ENCODE measurements at regions not wholly inside any gene's neighbourhood (a gene's known extent, or its start where the extent isn't known, plus 50 kb on each side); places are given as distances from the start of the nearest gene placed in this dataset.
A peak's percentile ranks its signal among the peaks of the same experiment; 100 is the strongest.
"Not testable (repeated sequence)": the region's sequence is repeated elsewhere in the genome, so short reads cannot be mapped to it uniquely, and the experiment has no call there.

DNA sequence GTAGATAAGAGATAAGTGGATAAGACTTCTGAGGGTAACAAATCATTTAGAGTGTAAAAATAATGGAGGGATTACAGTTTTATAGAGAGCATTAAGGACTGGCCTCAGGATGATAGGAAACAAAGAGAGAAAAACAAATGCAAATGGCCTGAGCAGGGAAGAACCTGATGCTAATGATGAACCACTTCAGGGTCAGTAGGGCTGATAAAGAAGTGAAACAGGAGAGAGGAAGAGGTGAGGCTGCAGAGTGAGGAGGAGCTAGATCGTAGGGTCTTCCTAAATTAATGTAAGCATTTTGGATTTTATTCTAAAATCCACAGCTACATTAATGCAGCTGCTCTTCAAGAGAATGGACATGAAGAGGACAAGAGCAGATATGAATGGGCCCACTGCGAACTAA lies 698.0 kb upstream of the MEF2C start:
- in situ Hi-C loops (cut with MboI; ENCODE audit: low pct_unique_long_range_greater_than_20kb, low sequenced_read_pairs) = no loop called here
- DNase-seq = no peak

DNA sequence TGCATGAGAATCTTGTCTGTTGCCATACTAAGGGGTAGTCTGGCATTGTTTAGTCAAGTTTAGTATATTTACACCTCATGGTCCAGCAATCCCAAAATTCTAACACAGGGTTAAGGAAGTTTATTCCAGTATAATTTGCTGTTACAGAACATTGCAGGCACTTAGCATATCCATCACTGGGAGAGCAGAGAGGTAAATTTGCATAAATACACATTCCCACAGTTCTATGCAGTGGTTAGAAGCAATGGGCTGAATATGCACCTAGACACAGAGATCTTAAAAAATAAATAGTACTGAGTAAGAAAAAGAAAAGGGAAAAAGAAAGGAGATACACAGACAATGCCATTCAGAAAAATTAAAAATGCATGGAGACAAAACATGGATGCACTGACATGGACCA lies 692.3 kb upstream of the MEF2C start:
- DNase-seq = no peak
- in situ Hi-C loops (cut with MboI; ENCODE audit: low pct_unique_long_range_greater_than_20kb, low sequenced_read_pairs) = no loop called here

- in situ Hi-C loops (cut with MboI; ENCODE audit: low pct_unique_long_range_greater_than_20kb, low sequenced_read_pairs) = no loop called here
Measured at GRCh38 chr5:89573345-89573744, 690.4 kb upstream of the MEF2C start.

GRCh38 chr5:89572696-89573095 lies 689.7 kb upstream of the MEF2C start:
- DNase-seq = no peak
- in situ Hi-C loops (cut with MboI; ENCODE audit: low pct_unique_long_range_greater_than_20kb, low sequenced_read_pairs) = no loop called here

More at GRCh38 chr5:89573345-89573744, 690.4 kb upstream of the MEF2C start:
- DNase-seq = no peak

DNA sequence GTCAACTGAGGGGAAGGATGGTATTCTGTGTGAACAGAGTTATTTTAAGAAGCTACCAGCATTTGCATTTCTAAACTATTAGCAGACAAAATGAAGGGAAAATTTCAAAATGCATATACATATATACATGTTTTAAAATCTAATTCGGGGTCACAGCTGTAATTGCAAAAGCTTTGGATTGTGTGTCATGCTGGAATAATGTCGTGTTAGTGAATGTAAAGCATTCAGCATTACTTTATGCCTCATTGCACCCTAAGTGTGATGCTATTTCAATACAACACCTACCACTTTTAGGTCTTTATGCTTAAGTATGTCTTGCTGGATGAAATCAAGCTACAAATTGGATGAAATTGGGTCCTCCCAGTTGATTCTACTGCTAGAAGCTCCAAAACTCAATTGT lies 687.6 kb upstream of the MEF2C start:
- no peak for DNase-seq
- in situ Hi-C loops (cut with MboI; ENCODE audit: low pct_unique_long_range_greater_than_20kb, low sequenced_read_pairs) = no loop called here

- DNase-seq = no peak
- in situ Hi-C loops (cut with MboI; ENCODE audit: low pct_unique_long_range_greater_than_20kb, low sequenced_read_pairs) = no loop called here
Measured at GRCh38 chr5:89566340-89566739, 683.4 kb upstream of the MEF2C start.

DNA sequence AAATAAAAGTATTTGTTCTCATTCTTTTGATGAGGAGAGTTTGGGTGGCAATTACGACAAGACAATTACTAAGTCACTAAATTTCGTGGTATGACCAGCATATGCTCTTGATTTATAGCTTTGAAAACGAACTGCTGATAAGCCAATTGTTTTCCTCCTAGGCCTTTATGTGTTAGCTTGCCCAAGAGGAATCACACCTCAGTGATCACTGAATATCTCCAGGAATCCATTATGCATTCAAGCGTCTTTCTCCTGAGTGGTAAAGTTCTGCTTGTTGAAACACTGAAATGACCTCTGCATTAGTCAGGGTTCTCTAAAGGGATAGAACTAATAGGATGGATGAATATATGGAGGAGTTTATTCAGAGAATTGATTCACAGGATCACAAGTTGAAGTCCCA lies 677.7 kb upstream of the MEF2C start:
- DNase-seq = peak; percentile 38
- in situ Hi-C loops (cut with MboI; ENCODE audit: low pct_unique_long_range_greater_than_20kb, low sequenced_read_pairs) = no loop called here

- in situ Hi-C loops (cut with MboI; ENCODE audit: low pct_unique_long_range_greater_than_20kb, low sequenced_read_pairs) = no loop called here
- DNase-seq = no peak
Measured at GRCh38 chr5:89556215-89556913, 673.4 kb upstream of the MEF2C start.

DNA sequence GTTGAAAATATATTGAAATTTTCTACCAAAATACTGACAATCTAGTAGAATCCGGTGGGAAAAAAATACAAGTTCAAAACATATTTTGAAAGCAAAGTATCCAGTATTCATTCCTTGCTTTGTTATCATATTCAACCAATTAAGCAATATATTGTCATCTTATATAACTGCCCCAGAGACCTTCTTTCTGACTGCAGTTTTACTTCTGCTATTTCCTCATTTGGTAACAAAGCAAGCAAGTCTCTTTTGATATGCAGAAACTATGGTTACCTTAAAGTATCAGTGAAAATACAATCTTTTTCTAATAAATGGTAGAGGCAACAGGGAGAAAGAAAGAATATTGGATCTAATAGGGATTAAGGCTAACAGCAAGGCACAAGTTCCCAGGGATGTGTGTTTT lies 663.7 kb upstream of the MEF2C start:
- DNase-seq = no peak
- in situ Hi-C loops (cut with MboI; ENCODE audit: low pct_unique_long_range_greater_than_20kb, low sequenced_read_pairs) = no loop called here

GRCh38 chr5:89545626-89546025 lies 662.6 kb upstream of the MEF2C start:
- in situ Hi-C loops (cut with MboI; ENCODE audit: low pct_unique_long_range_greater_than_20kb, low sequenced_read_pairs) = no loop called here
- no peak for DNase-seq

DNA sequence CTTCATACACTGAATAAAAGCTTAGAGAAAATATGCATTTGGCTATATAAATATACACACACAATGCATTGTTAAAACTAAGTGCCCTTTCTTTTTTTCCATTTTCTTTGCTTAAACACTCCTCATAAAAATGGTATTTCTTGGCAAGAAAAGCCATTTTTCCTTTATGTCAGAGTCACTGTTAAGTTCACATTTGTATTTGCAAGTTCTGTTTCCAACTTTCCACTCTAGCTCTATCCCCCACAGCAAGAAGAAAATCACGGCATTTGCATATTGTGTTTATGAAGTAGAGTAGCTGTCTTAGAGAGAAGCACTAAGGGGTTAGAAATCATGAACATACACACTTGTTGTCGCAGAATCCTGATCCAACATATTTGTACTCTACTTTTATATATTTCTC lies 662.1 kb upstream of the MEF2C start:
- in situ Hi-C loops (cut with MboI; ENCODE audit: low pct_unique_long_range_greater_than_20kb, low sequenced_read_pairs) = no loop called here
- DNase-seq = no peak

- no peak for DNase-seq
- in situ Hi-C loops (cut with MboI; ENCODE audit: low pct_unique_long_range_greater_than_20kb, low sequenced_read_pairs) = no loop called here
Measured at GRCh38 chr5:89542736-89543135, 659.8 kb upstream of the MEF2C start.

GRCh38 chr5:89537800-89538199 lies 654.8 kb upstream of the MEF2C start:
- in situ Hi-C loops (cut with MboI; ENCODE audit: low pct_unique_long_range_greater_than_20kb, low sequenced_read_pairs) = no loop called here
- DNase-seq = no peak

GRCh38 chr5:89536020-89536419 lies 653.0 kb upstream of the MEF2C start:
- in situ Hi-C loops (cut with MboI; ENCODE audit: low pct_unique_long_range_greater_than_20kb, low sequenced_read_pairs) = no loop called here
- DNase-seq = no peak

DNA sequence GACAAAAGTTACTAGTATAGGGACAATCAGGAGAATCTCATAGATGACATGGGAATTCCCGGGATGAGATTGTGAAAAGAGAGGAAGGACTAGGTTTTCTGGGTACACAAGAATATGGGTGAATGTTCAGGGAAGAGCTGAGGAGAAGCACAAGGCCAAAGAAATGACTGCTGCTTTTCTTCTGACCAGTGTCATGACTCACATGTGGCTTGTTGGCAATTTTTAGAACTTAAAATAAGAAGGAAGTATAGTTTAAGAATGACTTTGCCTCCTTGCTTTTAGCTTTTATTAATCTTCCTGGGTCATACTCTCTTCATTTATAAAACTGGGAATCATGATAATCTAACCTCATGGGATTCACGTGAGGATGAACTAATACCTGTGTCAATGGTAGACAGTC lies 652.4 kb upstream of the MEF2C start:
- DNase-seq = no peak
- in situ Hi-C loops (cut with MboI; ENCODE audit: low pct_unique_long_range_greater_than_20kb, low sequenced_read_pairs) = no loop called here

GRCh38 chr5:89534331-89534730 lies 651.3 kb upstream of the MEF2C start:
- no peak for DNase-seq
- in situ Hi-C loops (cut with MboI; ENCODE audit: low pct_unique_long_range_greater_than_20kb, low sequenced_read_pairs) = no loop called here

GRCh38 chr5:89524785-89525184 lies 641.8 kb upstream of the MEF2C start:
- in situ Hi-C loops (cut with MboI; ENCODE audit: low pct_unique_long_range_greater_than_20kb, low sequenced_read_pairs) = no loop called here
- DNase-seq = no peak

DNA sequence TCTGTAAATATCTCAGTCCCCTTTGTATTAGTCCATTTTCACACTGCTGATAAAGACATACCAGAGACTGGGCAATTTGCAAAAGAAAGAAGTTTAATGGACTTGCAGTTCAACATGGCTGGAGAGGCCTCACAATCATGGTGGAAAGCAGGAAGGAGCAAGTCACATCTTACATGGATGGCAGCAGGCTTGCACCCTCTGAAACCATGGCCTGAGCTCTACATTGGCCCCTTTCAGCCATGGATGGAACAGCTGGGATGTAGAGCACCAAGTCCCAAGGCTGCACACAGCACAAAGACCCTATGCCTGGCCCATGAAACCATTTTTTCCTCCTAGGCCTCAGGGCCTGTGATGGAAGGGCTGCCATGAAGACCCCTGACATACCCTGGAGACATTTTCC lies 640.9 kb upstream of the MEF2C start:
- in situ Hi-C loops (cut with MboI; ENCODE audit: low pct_unique_long_range_greater_than_20kb, low sequenced_read_pairs); DNase-seq: not testable (repeated sequence)

DNA sequence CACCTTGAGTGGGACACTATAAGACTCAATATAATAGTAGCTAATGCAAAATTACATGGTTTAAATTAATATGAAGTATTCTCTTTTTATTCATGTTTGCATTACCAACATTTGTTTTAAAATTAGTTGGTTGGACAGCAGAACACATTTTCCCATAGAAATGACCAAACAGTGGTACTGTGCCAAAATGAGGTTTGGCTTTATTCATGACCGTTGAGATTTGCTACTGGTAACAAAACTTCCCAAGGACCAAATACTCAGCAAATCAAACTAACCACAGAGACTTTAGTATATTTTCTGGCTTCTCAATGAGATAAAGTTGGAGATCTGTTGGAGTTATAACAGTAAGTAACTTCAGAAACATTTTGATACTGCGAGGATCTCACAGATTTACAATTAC lies 637.8 kb upstream of the MEF2C start:
- DNase-seq = no peak
- in situ Hi-C loops (cut with MboI; ENCODE audit: low pct_unique_long_range_greater_than_20kb, low sequenced_read_pairs) = no loop called here

GRCh38 chr5:89513299-89514044 lies 630.5 kb upstream of the MEF2C start:
- in situ Hi-C loops (cut with MboI; ENCODE audit: low pct_unique_long_range_greater_than_20kb, low sequenced_read_pairs) = no loop called here
- DNase-seq = no peak

DNA sequence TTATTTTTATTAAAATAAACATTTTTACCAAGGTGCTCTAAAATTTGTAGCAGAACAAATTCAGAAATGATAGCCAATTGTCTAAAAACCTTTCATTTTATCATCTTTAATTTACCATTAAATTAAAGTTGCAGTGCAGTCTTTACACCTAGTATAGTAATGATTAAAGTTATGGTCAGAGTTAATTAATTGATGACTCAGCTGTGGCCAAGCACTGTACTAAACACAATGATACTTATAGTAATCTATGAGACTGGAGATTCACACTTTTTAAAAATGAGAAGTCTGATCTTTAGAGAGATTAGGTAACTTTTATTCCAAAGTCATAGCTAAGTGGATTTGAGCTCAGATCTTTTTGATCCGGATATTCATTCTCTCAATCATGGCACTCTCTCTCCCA lies 621.1 kb upstream of the MEF2C start:
- in situ Hi-C loops (cut with MboI; ENCODE audit: low pct_unique_long_range_greater_than_20kb, low sequenced_read_pairs) = no loop called here
- DNase-seq = no peak
